GM21390 (cell line): ENCODE measurements at regions not wholly inside any gene's neighbourhood (a gene's known extent, or its start where the extent isn't known, plus 50 kb on each side); places are given as distances from the start of the nearest gene placed in this dataset.

ENCODE experiments used
- ATAC-seq: cut with Tn5 transposase; IDR thresholded peaks from one replicate; pipeline ENCODE4 v1.9.1; 2021; ENCODE audit not compliant: unreplicated experiment

- ATAC-seq, result no peak
Measured at GRCh38 chr17:73694491-73694890, 50.2 kb upstream of the SDK2 start.

- ATAC-seq, result no peak
Measured at GRCh38 chr17:73695035-73695738, 50.9 kb upstream of the SDK2 start.

GRCh38 chr17:73696251-73696650, 52.0 kb upstream of the SDK2 start:
- ATAC-seq, result no peak

- ATAC-seq, result no peak
Measured at GRCh38 chr17:73697872-73698271, 53.6 kb upstream of the SDK2 start.

- no peak for ATAC-seq
Measured at GRCh38 chr17:73698966-73699365, 54.7 kb upstream of the SDK2 start.

GRCh38 chr17:73701701-73702100, 57.5 kb upstream of the SDK2 start:
- no peak for ATAC-seq

GRCh38 chr17:73703192-73703591, 58.9 kb upstream of the SDK2 start:
- no peak for ATAC-seq

- no peak for ATAC-seq
Measured at GRCh38 chr17:73703917-73704316, 59.7 kb upstream of the SDK2 start.

- no peak for ATAC-seq
Measured at GRCh38 chr17:73705594-73705993, 61.3 kb upstream of the SDK2 start.

GRCh38 chr17:73706428-73706827, 62.2 kb upstream of the SDK2 start:
- no peak for ATAC-seq

GRCh38 chr17:73706858-73707257, 62.6 kb upstream of the SDK2 start:
- ATAC-seq, result no peak

GRCh38 chr17:73707358-73707757, 63.1 kb upstream of the SDK2 start:
- no peak for ATAC-seq

GRCh38 chr17:73710095-73710592, 65.9 kb upstream of the SDK2 start:
- ATAC-seq, result peak; percentile 63

GRCh38 chr17:73711184-73711583, 66.9 kb upstream of the SDK2 start:
- ATAC-seq, result peak; percentile 72

- ATAC-seq, result no peak
Measured at GRCh38 chr17:73711916-73712315, 67.7 kb upstream of the SDK2 start.

GRCh38 chr17:73713136-73713535, 68.9 kb upstream of the SDK2 start:
- ATAC-seq, result no peak

- ATAC-seq, result no peak
Measured at GRCh38 chr17:73715769-73716168, 71.5 kb upstream of the SDK2 start.

- ATAC-seq, result no peak
Measured at GRCh38 chr17:73717690-73718089, 73.4 kb upstream of the SDK2 start.

GRCh38 chr17:73718362-73718761, 74.1 kb upstream of the SDK2 start:
- no peak for ATAC-seq

- no peak for ATAC-seq
Measured at GRCh38 chr17:73718912-73719311, 74.7 kb upstream of the SDK2 start.

- ATAC-seq, result no peak
Measured at GRCh38 chr17:73719588-73720071, 75.4 kb upstream of the SDK2 start.

GRCh38 chr17:73720187-73720834, 76.1 kb upstream of the SDK2 start:
- ATAC-seq, result no peak
